Ramos (cell line): ENCODE measurements at regions not wholly inside any gene's neighbourhood (a gene's known extent, or its start where the extent isn't known, plus 50 kb on each side); places are given as distances from the start of the nearest gene placed in this dataset.

ENCODE experiments used
- in situ Hi-C: fragments of 300-500 bp; cut with MboI; formaldehyde crosslinking; loops from one replicate; pipeline ENCODE4 v1.14.3; 2022; ENCODE audit warnings: low sequenced_read_pairs; ENCODE audit not compliant: unreplicated experiment

GRCh38 chr12:125193376-125194152 is 128.3 kb downstream of the AACS start:
- in situ Hi-C loops = no loop called here

DNA sequence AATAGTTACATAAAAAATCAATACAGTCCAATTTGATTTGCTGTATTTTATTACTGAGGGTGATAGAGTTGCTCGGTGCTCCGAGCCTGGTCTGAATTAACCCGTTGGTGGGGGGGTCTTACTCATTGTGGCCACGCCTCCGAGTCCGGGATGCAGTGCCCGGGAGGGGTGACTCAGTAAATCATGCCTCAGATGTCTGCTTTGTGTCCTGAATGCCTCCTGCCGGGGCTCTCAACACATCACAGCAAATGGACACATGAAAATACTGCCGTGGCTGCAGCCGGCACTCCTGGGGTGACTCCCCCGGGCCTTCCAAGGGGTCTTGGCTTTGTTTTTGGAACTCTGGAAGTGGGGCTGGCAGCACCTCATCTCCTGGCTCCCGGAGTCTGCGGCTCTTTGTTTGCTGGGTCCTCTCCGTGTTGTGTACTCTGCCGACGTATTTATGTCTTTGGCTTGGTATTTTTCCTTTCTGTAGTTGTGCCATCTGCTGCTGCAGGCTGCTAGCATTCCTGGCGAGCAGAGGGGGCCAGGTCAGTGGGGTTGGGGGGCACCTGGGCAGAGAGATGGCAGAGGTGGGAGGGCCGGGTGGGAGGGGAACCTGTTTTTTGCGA is 129.0 kb downstream of the AACS start:
- in situ Hi-C loops = no loop called here

DNA sequence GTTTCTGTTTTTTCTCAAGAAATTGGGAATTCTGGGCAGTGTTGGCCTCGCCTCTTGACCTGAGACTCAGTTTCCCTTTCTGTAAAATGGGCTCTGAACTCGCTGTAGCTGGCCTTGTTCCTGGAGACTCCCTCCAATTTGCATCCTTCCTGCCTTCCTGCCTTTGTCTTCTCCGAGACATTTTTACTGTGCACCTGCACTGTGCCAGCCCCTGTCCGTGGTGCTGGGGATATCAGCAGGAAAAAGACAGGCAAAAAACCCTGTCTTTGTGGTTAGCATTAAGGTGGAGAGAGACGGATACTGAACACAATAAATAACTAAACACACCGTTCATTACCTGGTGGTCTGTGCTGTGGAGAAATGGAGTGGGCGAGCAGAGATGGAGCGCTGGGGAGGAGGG is 129.8 kb downstream of the AACS start:
- in situ Hi-C loops = no loop called here

- in situ Hi-C loops = no loop called here
Observed at GRCh38 chr12:125197326-125197725, 132.1 kb downstream of the AACS start.

DNA sequence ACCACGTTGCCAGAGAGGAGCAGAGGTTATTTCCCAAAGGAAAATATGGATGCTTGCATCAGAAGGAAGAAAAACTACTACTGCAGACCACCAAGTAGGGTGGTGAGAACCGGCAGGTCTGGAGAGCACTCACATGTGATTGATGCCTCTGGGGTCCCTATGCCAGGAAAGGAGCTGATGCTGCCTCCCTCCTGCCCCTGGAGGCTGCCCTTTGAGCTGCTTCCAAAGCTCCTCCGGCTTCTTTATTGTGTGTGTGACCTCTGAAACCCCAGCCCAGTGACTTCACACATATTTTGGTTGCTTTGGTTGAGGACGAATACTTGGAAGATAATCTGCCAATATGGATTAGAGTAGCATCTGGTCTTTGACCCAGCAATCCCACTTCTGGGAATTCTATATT is 133.4 kb downstream of the AACS start:
- in situ Hi-C loops = no loop called here

GRCh38 chr12:125201090-125201489 is 135.9 kb downstream of the AACS start:
- in situ Hi-C loops = no loop called here

GRCh38 chr12:125201940-125202339 is 136.7 kb downstream of the AACS start:
- in situ Hi-C loops = no loop called here

GRCh38 chr12:125202421-125202820 is 137.2 kb downstream of the AACS start:
- in situ Hi-C loops = no loop called here

DNA sequence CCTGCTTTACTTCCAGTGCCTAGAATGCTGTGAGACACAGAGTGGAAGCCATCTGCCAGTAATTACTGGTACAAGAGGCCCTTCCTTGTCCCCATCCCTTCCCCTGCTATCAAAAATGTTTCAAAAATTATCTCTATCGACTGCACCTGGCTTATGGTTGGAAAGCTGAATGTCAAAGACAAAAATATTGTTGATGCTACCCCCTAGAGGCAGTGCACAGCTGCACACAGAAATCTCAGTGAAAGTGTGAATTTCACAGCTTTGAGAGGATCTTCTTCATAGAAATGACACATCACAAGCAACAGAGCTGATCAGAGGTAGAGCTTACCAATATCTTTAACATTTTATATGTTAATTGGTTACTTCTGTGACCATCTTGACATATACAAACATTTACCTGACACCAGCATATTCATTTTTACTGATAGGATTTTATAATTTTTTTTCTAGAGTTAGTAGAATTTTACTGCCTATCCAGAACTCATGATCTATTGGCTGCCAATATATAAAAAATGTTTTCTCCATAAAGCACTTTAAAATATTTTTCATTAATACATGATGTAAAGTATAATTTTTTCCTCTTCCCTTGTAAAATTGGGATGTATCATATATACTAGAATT is 138.0 kb downstream of the AACS start:
- in situ Hi-C loops = no loop called here

- in situ Hi-C loops = no loop called here
Observed at GRCh38 chr12:125205386-125205785, 140.2 kb downstream of the AACS start.

GRCh38 chr12:125206711-125207110 is 141.5 kb downstream of the AACS start:
- in situ Hi-C loops = no loop called here

- in situ Hi-C loops = no loop called here
Observed at GRCh38 chr12:125208334-125208733, 143.1 kb downstream of the AACS start.

- in situ Hi-C loops = no loop called here
Observed at GRCh38 chr12:125208942-125209341, 143.7 kb downstream of the AACS start.

DNA sequence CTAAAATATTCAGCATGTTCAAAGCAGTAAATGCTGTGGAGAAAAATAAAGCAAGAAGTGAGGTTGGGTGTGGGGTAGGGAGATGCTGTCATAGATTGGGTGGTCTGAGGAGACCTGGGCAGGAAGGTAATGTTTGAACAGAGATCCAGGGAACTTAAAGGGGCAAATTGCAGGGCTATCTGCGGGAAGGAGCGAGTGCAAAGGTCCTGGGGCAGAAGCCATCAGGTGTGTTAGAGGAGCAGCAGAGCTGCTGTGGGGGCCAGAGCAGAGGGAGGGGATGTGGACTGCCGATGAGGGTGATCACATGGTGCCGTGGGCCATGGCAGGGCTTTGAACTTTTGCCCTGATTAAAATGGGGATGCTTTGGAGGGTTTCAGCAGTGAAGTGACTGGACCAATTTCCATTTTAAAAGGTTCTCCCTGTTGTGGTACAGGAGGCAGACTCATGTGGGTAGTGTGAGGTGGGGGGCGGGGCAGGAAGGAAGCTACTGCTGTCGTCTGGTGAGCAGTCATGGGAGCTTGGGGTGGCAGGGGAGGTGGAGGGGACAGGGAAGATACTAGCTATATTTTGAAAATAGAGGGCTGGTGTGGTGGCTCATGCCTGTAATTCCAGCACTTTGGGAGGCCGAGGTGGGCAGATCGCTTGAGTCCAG is 145.0 kb downstream of the AACS start:
- in situ Hi-C loops = no loop called here

- in situ Hi-C loops = no loop called here
Observed at GRCh38 chr12:125211464-125211863, 146.2 kb downstream of the AACS start.

DNA sequence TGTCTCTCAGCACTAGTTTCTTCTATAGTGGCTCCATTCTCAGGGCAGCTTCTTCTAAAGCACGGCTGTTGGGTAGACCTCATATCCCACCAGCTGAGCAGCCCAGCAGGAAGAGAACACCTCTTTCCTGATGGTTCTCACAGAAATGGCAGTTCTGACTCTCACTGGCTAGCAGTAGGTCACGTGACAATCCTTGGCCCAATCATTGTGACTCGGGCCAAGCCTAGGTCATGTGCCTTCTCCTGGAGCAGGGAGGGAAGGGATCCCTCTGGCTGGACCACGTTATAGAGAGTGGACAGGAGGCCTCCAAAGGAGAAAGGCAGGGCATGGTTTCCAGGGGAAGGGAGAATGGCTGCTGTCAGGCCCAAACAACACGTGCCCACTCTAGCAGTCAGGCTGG is 149.1 kb downstream of the AACS start:
- in situ Hi-C loops = no loop called here

DNA sequence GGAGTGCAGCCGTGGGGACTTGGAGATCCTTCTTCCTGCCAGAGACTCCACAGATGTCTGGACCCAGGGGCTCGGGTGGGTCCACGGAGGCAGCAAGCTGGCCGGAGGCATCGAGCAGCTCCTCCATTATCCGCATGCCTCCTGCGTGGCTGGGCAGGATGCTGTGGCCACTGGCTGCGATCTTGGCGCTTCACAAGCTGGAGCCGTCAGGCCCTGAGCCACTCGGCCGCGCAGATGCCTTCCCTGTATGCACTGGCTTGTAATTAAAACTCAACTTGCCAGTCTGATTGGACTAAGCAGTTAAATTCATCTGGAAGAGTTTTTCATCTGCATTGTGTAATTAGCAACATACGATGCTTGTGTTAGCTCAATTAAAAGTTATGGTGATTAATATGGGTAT is 151.5 kb downstream of the AACS start:
- in situ Hi-C loops = no loop called here

GRCh38 chr12:125217308-125217707 is 152.1 kb downstream of the AACS start:
- in situ Hi-C loops = no loop called here

- in situ Hi-C loops = no loop called here
Observed at GRCh38 chr12:125218952-125219351, 153.7 kb downstream of the AACS start.

DNA sequence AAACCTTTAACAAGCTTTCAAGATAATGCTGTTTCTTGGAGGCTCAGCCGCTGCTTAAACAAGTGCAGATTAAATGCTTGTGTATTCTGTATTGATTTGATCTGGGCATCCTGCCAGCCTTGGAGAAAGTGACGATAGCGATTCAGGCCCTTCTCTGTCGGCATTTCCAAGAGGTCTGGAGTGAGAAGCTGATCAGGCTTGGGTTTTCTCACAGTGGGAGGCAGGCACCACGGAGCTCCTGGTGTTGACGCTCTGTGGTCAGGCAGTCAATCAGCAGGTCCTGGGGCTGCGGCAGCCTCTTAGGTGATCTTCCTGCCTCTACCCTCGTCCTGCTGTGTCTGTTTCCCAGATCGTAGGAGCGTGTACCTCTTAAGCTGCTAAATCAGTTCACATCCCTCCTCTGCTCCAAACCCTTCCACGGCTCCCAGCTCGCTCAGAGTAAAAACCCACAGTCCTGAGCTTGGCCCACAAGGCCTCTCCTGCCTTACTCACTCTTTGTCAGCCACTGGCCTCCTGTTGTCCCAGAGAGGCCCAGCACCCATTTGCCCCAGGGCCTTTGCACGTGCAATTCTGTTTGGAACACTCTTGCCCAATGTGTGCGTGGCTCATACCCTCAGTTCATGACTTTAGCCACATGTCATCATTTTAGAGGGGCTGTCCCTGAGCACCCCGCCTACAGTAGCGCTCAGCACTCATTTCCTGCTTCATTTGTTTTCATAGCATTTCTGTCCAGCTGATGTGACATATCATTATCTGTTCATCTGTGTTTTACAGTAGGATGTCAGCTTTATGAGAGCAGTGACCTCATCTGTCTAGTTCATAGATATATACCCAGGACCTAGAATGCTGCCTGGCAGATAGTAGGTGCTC is 155.4 kb downstream of the AACS start:
- in situ Hi-C loops = no loop called here
